HCT116 (cell line): ENCODE measurements at regions not wholly inside any gene's neighbourhood (a gene's known extent, or its start where the extent isn't known, plus 50 kb on each side); places are given as distances from the start of the nearest gene placed in this dataset.

Experiments used
- ATF3 ChIP-seq: IDR thresholded peaks from 2 replicates; pipeline ENCODE4 v1.6.1; 2012
- CTCF ChIP-seq, 3 experiments: fragments of 200-600 bp in 1 of 3; sonication (generic) in 1 of 3; IDR thresholded peaks in 2 of 3; conservative IDR thresholded peaks in 1 of 3; 2 replicates each; pipeline ENCODE4 v1.5.1; 2012 to 2017; ENCODE audit warnings: low read depth in 2 of 3, low read length in 2 of 3, antibody characterized with exemption in 1 of 3, borderline replicate concordance in 1 of 3, control low read depth in 1 of 3, mild to moderate bottlenecking in 1 of 3, mixed read lengths in 1 of 3, mixed run types in 1 of 3, moderate library complexity in 1 of 3; ENCODE audit not compliant: insufficient read depth in 1 of 3
- EZH2 ChIP-seq: fragments of 200-600 bp; sonication (generic); IDR thresholded peaks from 2 replicates; pipeline ENCODE4 v1.6.1; 2017; ENCODE audit warnings: antibody characterized with exemption, mixed run types
- EZH2phosphoT487 ChIP-seq: fragments of 200-600 bp; IDR thresholded peaks from 2 replicates; pipeline ENCODE4 v1.6.1; 2018; ENCODE audit warnings: antibody characterized with exemption, borderline replicate concordance
- FOSL1 ChIP-seq: IDR thresholded peaks from 2 replicates; pipeline ENCODE4 v1.6.1; 2012; ENCODE audit warnings: low read depth
- MAX ChIP-seq: IDR thresholded peaks from 2 replicates; pipeline ENCODE4 v1.6.1; 2012
- POLR2A ChIP-seq: IDR thresholded peaks from 2 replicates; pipeline ENCODE4 v1.7.0; 2011; ENCODE audit warnings: borderline replicate concordance; ENCODE audit not compliant: insufficient read depth, insufficient read length; ENCODE audit errors: extremely low read depth
- POLR2AphosphoS5 ChIP-seq: IDR thresholded peaks from 2 replicates; pipeline ENCODE4 v1.6.1; 2011; ENCODE audit warnings: mild to moderate bottlenecking, low read depth, low read length, moderate library complexity
- REST ChIP-seq: IDR thresholded peaks from 2 replicates; pipeline ENCODE4 v1.6.1; 2012; ENCODE audit warnings: low read depth
- SRF ChIP-seq: IDR thresholded peaks from 2 replicates; pipeline ENCODE4 v1.6.1; 2012; ENCODE audit warnings: low read depth
- ZBTB33 ChIP-seq: IDR thresholded peaks from 2 replicates; pipeline ENCODE4 v1.6.1; 2011; ENCODE audit warnings: mild to moderate bottlenecking, low read length, moderate library complexity; ENCODE audit not compliant: insufficient replicate concordance; ENCODE audit errors: extremely low read depth
- ZNF274 ChIP-seq: fragments of 200-500 bp; sonication (Bioruptor generic); IDR thresholded peaks from 2 replicates; pipeline ENCODE4 v1.6.1; 2014; ENCODE audit warnings: mild to moderate bottlenecking, low read depth, low read length, inconsistent platforms

- TF ChIP-seq MAX: no peak
- TF ChIP-seq SRF: no peak
- no peak for TF ChIP-seq POLR2AphosphoS5
- TF ChIP-seq POLR2A: no peak
- TF ChIP-seq CTCF (IDR thresholded peaks at IDR 0.05 in 2 of 3, conservative IDR thresholded peaks at IDR 0.05 in 1 of 3; ENCODE audit: borderline replicate concordance in 1 of 3, insufficient read depth in 1 of 3, low read depth in 2 of 3, low read length in 2 of 3): no peak
- TF ChIP-seq EZH2phosphoT487: no peak
- no peak for TF ChIP-seq REST
- TF ChIP-seq EZH2: no peak
- TF ChIP-seq ZNF274: no peak
- TF ChIP-seq FOSL1: no peak
- no peak for TF ChIP-seq ZBTB33
- no peak for TF ChIP-seq ATF3
Observed at GRCh38 chrY:8479141-8479540, 858.1 kb upstream of the TSPY4 start.
